ENCODE measurements at regions not wholly inside any gene's neighbourhood (a gene's known extent, or its start where the extent isn't known, plus 50 kb on each side); places are given as distances from the start of the nearest gene placed in this dataset.

DNA sequence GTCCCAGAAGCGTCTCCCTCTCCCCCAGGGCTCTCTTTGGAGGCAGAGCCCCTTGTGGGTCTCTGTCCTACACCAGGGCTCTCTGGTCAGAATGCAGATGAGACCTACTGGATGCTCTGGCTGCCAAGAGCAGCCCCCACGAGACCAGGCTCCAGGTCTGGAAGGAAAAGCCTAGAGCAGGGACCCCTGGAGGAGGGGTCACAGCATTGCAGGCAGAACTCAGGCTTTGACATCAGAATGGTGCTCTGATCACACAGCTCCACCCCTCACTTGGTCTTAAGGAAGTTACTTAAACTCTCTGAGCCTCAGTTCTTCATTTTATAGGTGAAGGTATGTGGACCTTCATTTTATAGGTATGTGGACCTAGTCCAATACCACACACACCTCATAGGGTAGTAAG is 83.1 kb downstream of the ARL6IP4 start:
- BruUV-seq (replicated peaks): no TSS peak
- H3K27ac ChIP-seq (ENCODE audit: extremely low read length, insufficient read depth, low read length): peak overlapping the region; percentile 92
- H3K4me1 ChIP-seq (ENCODE audit: insufficient read depth, low read length): peaks cover 34% of the 10 kb centered on the region
- H3K9me3 ChIP-seq (ENCODE audit: low read length): no peaks in the 10 kb centered on the region
- H3K27me3 ChIP-seq (ENCODE audit: control insufficient read depth in 1 of 2, insufficient read depth in 2 of 2, low read length in 2 of 2): no peaks in the 10 kb centered on the region
- intact Hi-C loops (cut with micrococcal nuclease; ENCODE audit: unreplicated experiment): no loop called here
- TF ChIP-seq JDP2 (CRISPR knock-in tag; IDR thresholded peaks at IDR 0.05; ENCODE audit: borderline replicate concordance): no peak
- 0 out of 2 replicates have a peak, but pooled peaks have one; percentile 21 for TF ChIP-seq WIZ (CRISPR knock-in tag; IDR thresholded peaks at IDR 0.05)
- no peak for TF ChIP-seq ZNF430 (CRISPR knock-in tag; IDR thresholded peaks at IDR 0.05)
- TF ChIP-seq RFXAP (CRISPR knock-in tag; IDR thresholded peaks at IDR 0.05; ENCODE audit: borderline replicate concordance): 0 out of 2 replicates have a peak, but pooled peaks have one; percentile 2
- TF ChIP-seq ZNF160 (CRISPR knock-in tag; IDR thresholded peaks at IDR 0.05): no peak
- peak; percentile 54 for TF ChIP-seq ZNF768 (CRISPR knock-in tag; IDR thresholded peaks at IDR 0.05)
- peak; percentile 11; the same call in 1 of the 2 replicates for TF ChIP-seq STAG1 (CRISPR knock-in tag; IDR thresholded peaks at IDR 0.05)
- TF ChIP-seq, protein P1, sequence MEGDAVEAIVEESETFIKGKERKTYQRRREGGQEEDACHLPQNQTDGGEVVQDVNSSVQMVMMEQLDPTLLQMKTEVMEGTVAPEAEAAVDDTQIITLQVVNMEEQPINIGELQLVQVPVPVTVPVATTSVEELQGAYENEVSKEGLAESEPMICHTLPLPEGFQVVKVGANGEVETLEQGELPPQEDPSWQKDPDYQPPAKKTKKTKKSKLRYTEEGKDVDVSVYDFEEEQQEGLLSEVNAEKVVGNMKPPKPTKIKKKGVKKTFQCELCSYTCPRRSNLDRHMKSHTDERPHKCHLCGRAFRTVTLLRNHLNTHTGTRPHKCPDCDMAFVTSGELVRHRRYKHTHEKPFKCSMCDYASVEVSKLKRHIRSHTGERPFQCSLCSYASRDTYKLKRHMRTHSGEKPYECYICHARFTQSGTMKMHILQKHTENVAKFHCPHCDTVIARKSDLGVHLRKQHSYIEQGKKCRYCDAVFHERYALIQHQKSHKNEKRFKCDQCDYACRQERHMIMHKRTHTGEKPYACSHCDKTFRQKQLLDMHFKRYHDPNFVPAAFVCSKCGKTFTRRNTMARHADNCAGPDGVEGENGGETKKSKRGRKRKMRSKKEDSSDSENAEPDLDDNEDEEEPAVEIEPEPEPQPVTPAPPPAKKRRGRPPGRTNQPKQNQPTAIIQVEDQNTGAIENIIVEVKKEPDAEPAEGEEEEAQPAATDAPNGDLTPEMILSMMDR (CRISPR knock-in tag; IDR thresholded peaks at IDR 0.05): peak; percentile 45
- no peak for TF ChIP-seq ZNF816 (CRISPR knock-in tag; IDR thresholded peaks at IDR 0.05; ENCODE audit: borderline replicate concordance)
- TF ChIP-seq ZKSCAN1 (IDR thresholded peaks at IDR 0.05; ENCODE audit: low read length): peak; percentile 74
- no peak for TF ChIP-seq ZBTB21 (CRISPR knock-in tag; IDR thresholded peaks at IDR 0.05)
- no peak for TF ChIP-seq ZNF572 (CRISPR knock-in tag; IDR thresholded peaks at IDR 0.05)
- TF ChIP-seq PPARG (CRISPR knock-in tag; conservative IDR thresholded peaks at IDR 0.05): no peak
- TF ChIP-seq, protein P2, sequence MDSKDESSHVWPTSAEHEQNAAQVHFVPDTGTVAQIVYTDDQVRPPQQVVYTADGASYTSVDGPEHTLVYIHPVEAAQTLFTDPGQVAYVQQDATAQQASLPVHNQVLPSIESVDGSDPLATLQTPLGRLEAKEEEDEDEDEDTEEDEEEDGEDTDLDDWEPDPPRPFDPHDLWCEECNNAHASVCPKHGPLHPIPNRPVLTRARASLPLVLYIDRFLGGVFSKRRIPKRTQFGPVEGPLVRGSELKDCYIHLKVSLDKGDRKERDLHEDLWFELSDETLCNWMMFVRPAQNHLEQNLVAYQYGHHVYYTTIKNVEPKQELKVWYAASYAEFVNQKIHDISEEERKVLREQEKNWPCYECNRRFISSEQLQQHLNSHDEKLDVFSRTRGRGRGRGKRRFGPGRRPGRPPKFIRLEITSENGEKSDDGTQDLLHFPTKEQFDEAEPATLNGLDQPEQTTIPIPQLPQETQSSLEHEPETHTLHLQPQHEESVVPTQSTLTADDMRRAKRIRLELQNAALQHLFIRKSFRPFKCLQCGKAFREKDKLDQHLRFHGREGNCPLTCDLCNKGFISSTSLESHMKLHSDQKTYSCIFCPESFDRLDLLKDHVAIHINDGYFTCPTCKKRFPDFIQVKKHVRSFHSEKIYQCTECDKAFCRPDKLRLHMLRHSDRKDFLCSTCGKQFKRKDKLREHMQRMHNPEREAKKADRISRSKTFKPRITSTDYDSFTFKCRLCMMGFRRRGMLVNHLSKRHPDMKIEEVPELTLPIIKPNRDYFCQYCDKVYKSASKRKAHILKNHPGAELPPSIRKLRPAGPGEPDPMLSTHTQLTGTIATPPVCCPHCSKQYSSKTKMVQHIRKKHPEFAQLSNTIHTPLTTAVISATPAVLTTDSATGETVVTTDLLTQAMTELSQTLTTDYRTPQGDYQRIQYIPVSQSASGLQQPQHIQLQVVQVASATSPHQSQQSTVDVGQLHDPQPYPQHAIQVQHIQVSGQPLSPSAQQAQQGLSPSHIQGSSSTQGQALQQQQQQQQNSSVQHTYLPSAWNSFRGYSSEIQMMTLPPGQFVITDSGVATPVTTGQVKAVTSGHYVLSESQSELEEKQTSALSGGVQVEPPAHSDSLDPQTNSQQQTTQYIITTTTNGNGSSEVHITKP (CRISPR knock-in tag; IDR thresholded peaks at IDR 0.05; ENCODE audit: low read depth): no peak
- peak; percentile 28; the same call in 1 of the 2 replicates for TF ChIP-seq RAD21 (CRISPR knock-in tag; IDR thresholded peaks at IDR 0.05)
- no peak for TF ChIP-seq EHMT2 (IDR thresholded peaks at IDR 0.05; ENCODE audit: borderline replicate concordance, low read depth, low read length)
- no peak for TF ChIP-seq FOXJ3 (CRISPR knock-in tag; IDR thresholded peaks at IDR 0.05; ENCODE audit: borderline replicate concordance)
- TF ChIP-seq SMC3 (IDR thresholded peaks at IDR 0.05; ENCODE audit: low read length): peak; percentile 33; the same call in 1 of the 2 replicates
- peaks cover 3% of the 10 kb centered on the region for H3K79me2 ChIP-seq (ENCODE audit: insufficient read depth, low read length)
- no peak overlapping the region for H3K4me3 ChIP-seq (replicated peaks in 1 of 3; ENCODE audit: insufficient read depth in 1 of 3, low read depth in 2 of 3, low read length in 3 of 3)
- H4K20me1 ChIP-seq (ENCODE audit: insufficient read depth, low read length): no peaks in the 10 kb centered on the region
- H2AFZ ChIP-seq (ENCODE audit: low read length): no peak overlapping the region
- no CpG with 5 or more reads among the region's 2 CpGs for WGBS (ENCODE audit: low lambda C conversion rate)
- H3K36me3 ChIP-seq (replicated peaks in 1 of 2; ENCODE audit: control insufficient read depth in 1 of 2, insufficient read depth in 2 of 2, low read length in 2 of 2): no peaks in the 10 kb centered on the region
- peak overlapping the region; percentile 69 for H3K4me2 ChIP-seq (ENCODE audit: low read depth, low read length)
- DNase-seq (ENCODE audit: low spot score): peak; percentile 39
- in situ Hi-C loops (cut with HindIII; ENCODE audit: extremely low pct_ligation_motif_present, low pct_unique_long_range_greater_than_20kb): no loop called here
- POLR2A ChIA-PET: interaction anchor here (1.0 to 3.2 kb wide), 7 partner anchors 11 to 169 kb away, joined by 3 to 10 read pairs (median 4); partner anchors contain the start of genes MPHOSPH9, MTRFR and OGFOD2
- peak overlapping the region; percentile 73; the same call in 1 of the 2 replicates for H3K9ac ChIP-seq (ENCODE audit: insufficient read depth, low read depth, low read length)
- peak; percentile 32 for FAIRE-seq
- CTCF ChIA-PET (ENCODE audit: low intra/inter-chr PET ratio, low total read pairs): no interaction called here
- peak; percentile 50 for ATAC-seq

Data from HepG2 (cell line).